Right lobe of liver (tissue), 4 donors: ENCODE measurements at regions not wholly inside any gene's neighbourhood (a gene's known extent, or its start where the extent isn't known, plus 50 kb on each side); places are given as distances from the start of the nearest gene placed in this dataset.
"Not testable (repeated sequence)": the region's sequence is repeated elsewhere in the genome, so short reads cannot be mapped to it uniquely, and the experiment has no call there.

Source experiments
- POLR2A ChIP-seq: fragments of 450-650 bp; IDR thresholded peaks from one replicate; pipeline ENCODE4 v1.6.1; 2017; ENCODE audit warnings: antibody characterized with exemption, mild to moderate bottlenecking
- TF ChIP-seq, protein P1 (sequence below), 4 donors: fragments of 200-600 bp in 3 of 4; fragments of 450-650 bp in 1 of 4; IDR thresholded peaks; one replicate each; pipeline versions ENCODE4 v1.5.1 to v1.8.0; 2016 to 2022; ENCODE audit warnings: antibody characterized with exemption in 4 of 4, mild to moderate bottlenecking in 2 of 4
- donor health status: DM: no; HTN: no; CAD: no.
- donor health status: DM: no; HTN: no; CAD: no.
- donor health status: DM: no; HTN: yes; CAD: no.

DNA sequence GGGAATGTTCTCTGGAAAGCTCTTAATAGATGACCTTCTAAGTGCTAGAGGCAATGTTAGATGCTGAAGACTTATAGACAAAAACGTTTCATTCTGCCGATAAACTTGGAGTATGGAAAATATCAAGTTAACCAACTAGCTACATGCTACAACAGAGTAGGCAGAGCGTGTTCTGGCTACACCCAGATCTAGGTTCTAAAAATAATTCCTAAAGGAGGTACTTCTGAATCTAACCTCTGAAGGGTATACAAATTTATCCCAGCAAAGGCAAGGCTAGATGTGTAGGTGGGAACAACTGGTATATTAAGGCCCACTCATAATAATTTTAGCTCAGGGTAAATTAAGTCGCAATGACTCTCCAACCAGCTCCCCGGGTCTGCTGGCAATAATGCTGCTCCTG lies 173.1 kb upstream of the NBPF9 start:
- TF ChIP-seq, protein P1, sequence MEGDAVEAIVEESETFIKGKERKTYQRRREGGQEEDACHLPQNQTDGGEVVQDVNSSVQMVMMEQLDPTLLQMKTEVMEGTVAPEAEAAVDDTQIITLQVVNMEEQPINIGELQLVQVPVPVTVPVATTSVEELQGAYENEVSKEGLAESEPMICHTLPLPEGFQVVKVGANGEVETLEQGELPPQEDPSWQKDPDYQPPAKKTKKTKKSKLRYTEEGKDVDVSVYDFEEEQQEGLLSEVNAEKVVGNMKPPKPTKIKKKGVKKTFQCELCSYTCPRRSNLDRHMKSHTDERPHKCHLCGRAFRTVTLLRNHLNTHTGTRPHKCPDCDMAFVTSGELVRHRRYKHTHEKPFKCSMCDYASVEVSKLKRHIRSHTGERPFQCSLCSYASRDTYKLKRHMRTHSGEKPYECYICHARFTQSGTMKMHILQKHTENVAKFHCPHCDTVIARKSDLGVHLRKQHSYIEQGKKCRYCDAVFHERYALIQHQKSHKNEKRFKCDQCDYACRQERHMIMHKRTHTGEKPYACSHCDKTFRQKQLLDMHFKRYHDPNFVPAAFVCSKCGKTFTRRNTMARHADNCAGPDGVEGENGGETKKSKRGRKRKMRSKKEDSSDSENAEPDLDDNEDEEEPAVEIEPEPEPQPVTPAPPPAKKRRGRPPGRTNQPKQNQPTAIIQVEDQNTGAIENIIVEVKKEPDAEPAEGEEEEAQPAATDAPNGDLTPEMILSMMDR (IDR thresholded peaks at IDR 0.05) = not testable (repeated sequence)
- not testable (repeated sequence) for TF ChIP-seq POLR2A
